Natural killer cell (primary cell): ENCODE measurements at regions not wholly inside any gene's neighbourhood (a gene's known extent, or its start where the extent isn't known, plus 50 kb on each side); places are given as distances from the start of the nearest gene placed in this dataset.
"Not testable (repeated sequence)": the region's sequence is repeated elsewhere in the genome, so short reads cannot be mapped to it uniquely, and the experiment has no call there.

Experiments
- ATAC-seq, 3 donors: fragments of 150-1000 bp in 2 of 3; fragments of 200-7000 bp in 1 of 3; cut with Tn5 transposase; 1 replicate in 1 of 3; 2 replicates in 2 of 3; pipeline ENCODE4 v1.10.0; 2021; ENCODE audit warnings: mild to moderate bottlenecking in 2 of 3, moderate library complexity in 2 of 3
- DNase-seq, 2 donors: peaks; one replicate each; pipeline versions ENCODE4 v3.0.0 to v3.0.0-alpha.2; 2013 to 2021; ENCODE audit warnings: mixed read lengths in 1 of 2
- H3K27ac ChIP-seq: one replicate; pipeline ENCODE4 v1.5.1; 2013; ENCODE audit warnings: mild to moderate bottlenecking, low read length
- H3K27me3 ChIP-seq: one replicate; pipeline ENCODE4 v1.6.1; 2013; ENCODE audit warnings: low read length; ENCODE audit not compliant: control insufficient read depth, insufficient read depth
- H3K36me3 ChIP-seq: one replicate; pipeline ENCODE4 v1.6.1; 2013; ENCODE audit warnings: low read length; ENCODE audit not compliant: control insufficient read depth, insufficient read depth
- H3K4me1 ChIP-seq: one replicate; pipeline ENCODE4 v1.6.1; 2013; ENCODE audit warnings: low read length; ENCODE audit not compliant: control insufficient read depth, insufficient read depth
- H3K4me3 ChIP-seq: one replicate; pipeline ENCODE4 v1.5.1; 2013; ENCODE audit warnings: low read length
- H3K9me3 ChIP-seq: one replicate; pipeline ENCODE4 v1.6.1; 2013; ENCODE audit warnings: low read length; ENCODE audit not compliant: control insufficient read depth, insufficient read depth
- H3K27ac Mint-ChIP-seq, 2 donors: one replicate each; pipeline ENCODE4 v1.8.0; 2022; ENCODE audit warnings: mild to moderate bottlenecking in 2 of 2, mixed read lengths in 2 of 2, moderate library complexity in 1 of 2
- H3K27me3 Mint-ChIP-seq, 2 donors: one replicate each; pipeline ENCODE4 v1.8.0; 2022; ENCODE audit warnings: low read depth in 2 of 2, mixed read lengths in 2 of 2
- H3K36me3 Mint-ChIP-seq: one replicate; pipeline ENCODE4 v1.8.0; 2022; ENCODE audit warnings: mixed read lengths
- H3K4me1 Mint-ChIP-seq, 2 donors: one replicate each; pipeline ENCODE4 v1.8.0; 2022; ENCODE audit warnings: mixed read lengths in 2 of 2
- H3K4me3 Mint-ChIP-seq: one replicate; pipeline ENCODE4 v1.8.0; 2022; ENCODE audit warnings: mild to moderate bottlenecking, moderate library complexity, mixed read lengths
- H3K9me3 Mint-ChIP-seq, 2 donors: one replicate each; pipeline ENCODE4 v1.8.0; 2022; ENCODE audit warnings: mixed read lengths in 2 of 2
- CTCF ChIP-seq: fragments of 200-600 bp; IDR thresholded peaks from one replicate; pipeline ENCODE4 v1.8.0; 2022; ENCODE audit warnings: antibody characterized with exemption
- WGBS: methylation state at CpG from one replicate; pipeline ENCODE4 v1.1.7; 2013; ENCODE audit warnings: missing lambda C conversion rate; ENCODE audit not compliant: insufficient coverage; 5-methylcytosine and 5-hydroxymethylcytosine counted together
- intact Hi-C: fragments of 100-400 bp; cut with micrococcal nuclease; formaldehyde crosslinking; loops from one replicate; pipeline ENCODE4 v1.14.2; 2022

DNA sequence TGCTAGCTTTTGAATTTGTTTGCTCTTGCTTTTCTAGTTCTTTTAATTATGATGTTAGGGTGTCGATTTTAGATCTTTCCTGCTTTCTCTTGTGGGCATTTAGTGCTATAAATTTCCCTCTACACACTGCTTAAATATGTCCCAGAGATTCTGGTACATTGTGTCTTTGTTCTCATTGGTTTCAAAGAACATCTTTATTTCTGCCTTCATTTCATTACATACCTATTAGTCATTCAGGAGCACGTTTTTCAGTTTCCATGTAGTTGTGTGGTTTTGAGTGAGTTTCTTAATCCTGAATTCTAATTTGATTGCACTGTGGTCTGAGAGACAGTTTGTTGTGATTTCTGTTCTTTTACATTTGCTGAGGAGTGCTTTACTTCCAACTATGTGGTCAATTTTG is 51.2 kb upstream of the MB21D2 start:
- H3K27me3 Mint-ChIP-seq, H3K4me3 Mint-ChIP-seq, H3K36me3 Mint-ChIP-seq, H3K4me3 ChIP-seq, H3K27ac Mint-ChIP-seq, DNase-seq, H3K27me3 ChIP-seq, H3K27ac ChIP-seq, H3K9me3 ChIP-seq, H3K4me1 ChIP-seq, intact Hi-C loops, ATAC-seq, H3K4me1 Mint-ChIP-seq, H3K36me3 ChIP-seq: not testable (repeated sequence)
- no CpG with 5 or more reads among the region's 2 CpGs for WGBS
- peaks cover 11 to 17% of the 10 kb centered on the region in 2 donors for H3K9me3 Mint-ChIP-seq

DNA sequence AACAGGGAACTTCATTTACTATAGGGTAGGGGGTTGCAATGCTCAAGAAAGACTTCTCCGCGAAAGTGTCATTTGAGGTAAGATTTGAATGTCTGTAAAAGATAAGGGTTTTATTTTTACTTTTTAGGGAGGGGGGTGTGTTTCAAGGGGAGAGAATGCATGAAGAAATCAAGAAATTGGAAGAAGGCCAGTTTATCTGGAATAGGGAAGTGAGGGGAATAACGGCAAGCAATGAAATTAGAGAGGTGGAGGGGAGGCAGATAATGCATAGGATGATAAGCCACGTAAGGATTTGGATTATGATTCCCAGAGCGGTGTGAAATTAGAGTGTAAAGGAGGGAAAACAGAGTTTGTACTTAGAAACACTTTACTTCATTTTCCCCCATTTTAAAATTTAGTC is 63.0 kb upstream of the MB21D2 start:
- Mint-ChIP-seq H3K27ac (no peak overlapping the region), H3K36me3 (no peaks in the 10 kb centered on the region), H3K27me3 (no peaks in the 10 kb centered on the region), H3K9me3 (peaks cover 5 to 6% of the 10 kb centered on the region in 2 donors), H3K4me1 (no peaks in the 10 kb centered on the region), H3K4me3 (no peak overlapping the region)
- WGBS: 66% methylated on average over 3 of the region's 5 CpGs
- no peak for TF ChIP-seq CTCF
- H3K27ac ChIP-seq: no peak overlapping the region
- H3K4me1 ChIP-seq: no peaks in the 10 kb centered on the region
- H3K27me3 ChIP-seq: no peaks in the 10 kb centered on the region
- H3K36me3 ChIP-seq: no peaks in the 10 kb centered on the region
- DNase-seq (no peak), ATAC-seq (no peak)
- H3K4me3 ChIP-seq: no peak overlapping the region
- H3K9me3 ChIP-seq: no peaks in the 10 kb centered on the region
- intact Hi-C loops: no loop called here

GRCh38 chr3:192986379-192986778 is 68.7 kb upstream of the MB21D2 start:
- Histone ChIP-seq H3K27me3 (no peaks in the 10 kb centered on the region), H3K4me1 (no peaks in the 10 kb centered on the region), H3K36me3 (no peaks in the 10 kb centered on the region), H3K4me3 (no peak overlapping the region), H3K27ac (no peak overlapping the region), H3K9me3 (peaks cover 2% of the 10 kb centered on the region)
- ATAC-seq: no peak
- 93% methylated on average over 10 of the region's 10 CpGs for WGBS
- TF ChIP-seq CTCF: no peak
- Mint-ChIP-seq H3K4me3 (no peak overlapping the region), H3K27ac (no peak overlapping the region), H3K36me3 (no peaks in the 10 kb centered on the region), H3K4me1 (no peaks in the 10 kb centered on the region), H3K9me3 (peaks cover 6 to 10% of the 10 kb centered on the region in 2 donors), H3K27me3 (no peaks in the 10 kb centered on the region)
- no peak for DNase-seq
- intact Hi-C loops: no loop called here

DNA sequence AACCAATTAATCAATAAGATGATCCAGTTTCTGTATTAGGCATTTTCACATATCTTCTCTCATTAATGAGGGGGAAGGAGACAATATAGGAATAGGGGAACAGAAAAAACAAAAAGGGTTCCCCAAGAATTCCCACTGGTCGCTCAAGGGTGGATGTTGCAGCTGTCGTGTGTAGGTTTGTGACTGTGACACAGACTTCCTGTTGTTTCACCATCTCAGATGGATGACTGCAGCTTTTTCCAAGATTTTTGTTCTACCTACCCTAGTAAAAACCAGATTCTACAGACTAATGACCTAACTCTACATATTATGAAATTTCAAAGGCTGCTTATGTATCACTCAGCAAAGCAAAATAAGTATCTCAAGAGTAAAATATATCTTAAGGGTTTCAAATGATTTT is 73.7 kb upstream of the MB21D2 start:
- Mint-ChIP-seq H3K27me3 (peaks cover 0 to 2% of the 10 kb centered on the region in 2 donors), H3K27ac (no peak overlapping the region), H3K4me1 (no peaks in the 10 kb centered on the region), H3K4me3 (no peak overlapping the region), H3K36me3 (no peaks in the 10 kb centered on the region), H3K9me3 (peaks cover 5 to 11% of the 10 kb centered on the region in 2 donors)
- Histone ChIP-seq H3K4me1 (no peaks in the 10 kb centered on the region), H3K9me3 (peaks cover 2% of the 10 kb centered on the region), H3K4me3 (no peak overlapping the region), H3K27ac (no peak overlapping the region), H3K36me3 (no peaks in the 10 kb centered on the region), H3K27me3 (no peaks in the 10 kb centered on the region)
- 73% methylated on average over 2 of the region's 2 CpGs for WGBS
- intact Hi-C loops: no loop called here
- ATAC-seq (no peak), DNase-seq (no peak)
- no peak for TF ChIP-seq CTCF
